Endothelial cell of umbilical vein (primary cell): ENCODE measurements at regions not wholly inside any gene's neighbourhood (a gene's known extent, or its start where the extent isn't known, plus 50 kb on each side); places are given as distances from the start of the nearest gene placed in this dataset.

Experiments used
- BruUV-seq: library from RNA; stranded (reverse); fragments of 400-500 nt; replicated peaks from 2 replicates; lab custom pipeline; 2021; lab: Mats Ljungman, UMichigan
- CTCF ChIA-PET: fragments of 300-600, 350-600 bp; sonication (Branson Sonifier 250); formaldehyde crosslinking; loops from one replicate; lab custom pipeline; 2021; ENCODE audit warnings: antibody characterized with exemption, inconsistent platforms; lab: Charles Lee
- POLR2A ChIA-PET: fragments of 300-600, 350-600 bp; sonication (Branson Sonifier 250); formaldehyde crosslinking; loops from one replicate; lab custom pipeline; 2021; ENCODE audit warnings: antibody characterized with exemption, inconsistent platforms; lab: Charles Lee
- DNase-seq: peaks from one replicate; pipeline ENCODE4 v3.0.0-alpha.2; 2011; ENCODE audit warnings: low read depth, low spot score
- FAIRE-seq: peaks from 2 replicates; lab custom pipeline; 2011; peaks lifted over from hg19 to GRCh38; lab: Jason Lieb, UNC
- H2AFZ ChIP-seq: 2 replicates; pipeline ENCODE4 v1.6.0; 2012; ENCODE audit warnings: low read depth, low read length, control low read depth, inconsistent platforms
- H3K27ac ChIP-seq: 2 replicates; pipeline ENCODE4 v1.5.1; 2011; ENCODE audit warnings: low read depth, mild to moderate bottlenecking, control low read depth, low read length, moderate library complexity; ENCODE audit not compliant: insufficient read depth
- H3K27me3 ChIP-seq, 2 experiments: 2 replicates each; pipeline versions ENCODE4 v1.6.0 to v1.6.1; 2011; ENCODE audit warnings: low read length in 2 of 2, mixed read lengths in 1 of 2; ENCODE audit not compliant: control insufficient read depth in 2 of 2, insufficient read depth in 2 of 2
- H3K36me3 ChIP-seq, 2 experiments: 2 replicates in 1 of 2; 3 replicates in 1 of 2; pipeline ENCODE4 v1.5.1; 2011; ENCODE audit warnings: low read length in 2 of 2, mild to moderate bottlenecking in 1 of 2, moderate library complexity in 1 of 2; ENCODE audit not compliant: control insufficient read depth in 2 of 2, insufficient read depth in 2 of 2; ENCODE audit errors: extremely low read depth in 1 of 2
- H3K4me1 ChIP-seq: 3 replicates; pipeline ENCODE4 v1.5.1; 2011; ENCODE audit warnings: mild to moderate bottlenecking, low read length; ENCODE audit not compliant: control insufficient read depth, insufficient read depth; ENCODE audit errors: extremely low read depth
- H3K4me2 ChIP-seq: 2 replicates; pipeline ENCODE4 v1.6.1; 2011; ENCODE audit warnings: low read length, control low read depth, mixed read lengths; ENCODE audit not compliant: insufficient read depth
- H3K4me3 ChIP-seq, 3 experiments: fragments of 200-600 bp in 1 of 3; sonication (generic), shearing (Covaris generic) in 1 of 3; replicated peaks in 1 of 3; 2 replicates each; pipeline ENCODE4 v1.5.1; 2011 to 2016; ENCODE audit warnings: control low read depth in 3 of 3, low read length in 3 of 3, mild to moderate bottlenecking in 2 of 3, inconsistent platforms in 1 of 3, low read depth in 1 of 3, moderate library complexity in 1 of 3; ENCODE audit not compliant: insufficient read depth in 1 of 3
- H3K79me2 ChIP-seq: 2 replicates; pipeline ENCODE4 v1.6.0; 2012; ENCODE audit warnings: low read length, inconsistent platforms; ENCODE audit not compliant: control insufficient read depth, insufficient read depth
- H3K9ac ChIP-seq: replicated peaks from 2 replicates; pipeline ENCODE3; 2011; ENCODE audit warnings: low read length, control low read depth; ENCODE audit not compliant: insufficient read depth; ENCODE audit errors: extremely low read depth
- H3K9me1 ChIP-seq: replicated peaks from 3 replicates; pipeline ENCODE4 v1.6.0; 2011; ENCODE audit warnings: mild to moderate bottlenecking, low read length; ENCODE audit not compliant: control insufficient read depth, insufficient read depth; ENCODE audit errors: extremely low read depth
- H3K9me3 ChIP-seq: replicated peaks from 2 replicates; pipeline ENCODE4 v1.5.1; 2012; ENCODE audit warnings: low read length, inconsistent platforms; ENCODE audit not compliant: control insufficient read depth, insufficient read depth
- H4K20me1 ChIP-seq: replicated peaks from 2 replicates; pipeline ENCODE3; 2011; ENCODE audit warnings: mild to moderate bottlenecking, low read length; ENCODE audit not compliant: control insufficient read depth, insufficient read depth; ENCODE audit errors: extremely low read depth
- EZH2 ChIP-seq: IDR thresholded peaks from 2 replicates; pipeline ENCODE4 v1.6.1; 2012; ENCODE audit warnings: borderline replicate concordance, low read depth, mild to moderate bottlenecking, moderate library complexity, low read length, inconsistent platforms; ENCODE audit not compliant: severe bottlenecking
- POLR2A ChIP-seq: IDR thresholded peaks from 2 replicates; pipeline ENCODE4 v1.6.1; 2012; ENCODE audit warnings: low read depth, mild to moderate bottlenecking, control low read depth, low read length
- POLR2AphosphoS5 ChIP-seq: IDR thresholded peaks from 2 replicates; pipeline ENCODE4 v1.6.1; 2012; ENCODE audit warnings: low read depth, mild to moderate bottlenecking, control low read depth, low read length, moderate library complexity; ENCODE audit not compliant: insufficient read depth
- dilution Hi-C: fragments of 300-500 bp; cut with MboI; formaldehyde crosslinking; loops from one replicate; pipeline ENCODE4 v1.15.0; 2019; ENCODE audit warnings: low sequenced_read_pairs; ENCODE audit not compliant: extremely low pct_ligation_motif_present
- intact Hi-C: fragments of 100-400 bp; cut with micrococcal nuclease; formaldehyde crosslinking; loops from one replicate; pipeline ENCODE4 v1.10.0; 2022
- TF ChIP-seq, protein P1 (sequence below): IDR thresholded peaks from 2 replicates; pipeline ENCODE4 v1.6.1; 2011; ENCODE audit not compliant: insufficient read depth, insufficient read length

DNA sequence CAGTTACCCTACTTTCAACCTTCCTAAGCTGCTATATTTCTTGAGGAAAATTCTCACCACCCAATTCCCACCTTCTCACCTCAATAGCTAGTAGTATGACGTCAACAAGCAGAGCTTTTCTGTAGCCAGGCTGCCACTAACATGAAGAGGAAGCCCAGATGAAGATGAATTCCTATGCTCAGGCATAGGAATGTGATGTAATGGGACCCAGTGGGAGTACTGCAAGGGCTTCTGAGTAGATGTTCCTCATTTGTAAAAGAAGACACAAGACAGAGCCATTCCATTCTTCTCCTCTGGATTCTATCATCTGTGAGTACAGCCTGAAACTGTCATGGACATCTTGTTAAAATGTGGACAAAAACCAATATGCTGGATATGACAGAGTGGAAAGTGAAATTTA lies 81.6 kb upstream of the KLF3 start:
- H3K9me3 ChIP-seq, result no peaks in the 10 kb centered on the region
- intact Hi-C loops, result no loop called here
- H3K9ac ChIP-seq, result no peak overlapping the region
- no peak for TF ChIP-seq POLR2AphosphoS5
- TF ChIP-seq, protein P1, sequence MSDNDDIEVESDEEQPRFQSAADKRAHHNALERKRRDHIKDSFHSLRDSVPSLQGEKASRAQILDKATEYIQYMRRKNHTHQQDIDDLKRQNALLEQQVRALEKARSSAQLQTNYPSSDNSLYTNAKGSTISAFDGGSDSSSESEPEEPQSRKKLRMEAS, result no peak
- ChIA-PET POLR2A (no interaction called here), CTCF (no interaction called here)
- BruUV-seq, result no TSS peak
- FAIRE-seq (no peak), DNase-seq (no peak)
- H3K4me1 ChIP-seq, result no peaks in the 10 kb centered on the region
- no peak overlapping the region for H2AFZ ChIP-seq
- peaks cover 0 to 2% of the 10 kb centered on the region in 2 experiments for H3K27me3 ChIP-seq
- no peaks in the 10 kb centered on the region for H3K9me1 ChIP-seq
- no peak overlapping the region for H3K27ac ChIP-seq
- H3K4me3 ChIP-seq, result no peak overlapping the region
- H3K36me3 ChIP-seq, result no peaks in the 10 kb centered on the region
- H4K20me1 ChIP-seq, result no peaks in the 10 kb centered on the region
- H3K4me2 ChIP-seq, result no peak overlapping the region
- no peaks in the 10 kb centered on the region for H3K79me2 ChIP-seq
- dilution Hi-C loops, result no loop called here

DNA sequence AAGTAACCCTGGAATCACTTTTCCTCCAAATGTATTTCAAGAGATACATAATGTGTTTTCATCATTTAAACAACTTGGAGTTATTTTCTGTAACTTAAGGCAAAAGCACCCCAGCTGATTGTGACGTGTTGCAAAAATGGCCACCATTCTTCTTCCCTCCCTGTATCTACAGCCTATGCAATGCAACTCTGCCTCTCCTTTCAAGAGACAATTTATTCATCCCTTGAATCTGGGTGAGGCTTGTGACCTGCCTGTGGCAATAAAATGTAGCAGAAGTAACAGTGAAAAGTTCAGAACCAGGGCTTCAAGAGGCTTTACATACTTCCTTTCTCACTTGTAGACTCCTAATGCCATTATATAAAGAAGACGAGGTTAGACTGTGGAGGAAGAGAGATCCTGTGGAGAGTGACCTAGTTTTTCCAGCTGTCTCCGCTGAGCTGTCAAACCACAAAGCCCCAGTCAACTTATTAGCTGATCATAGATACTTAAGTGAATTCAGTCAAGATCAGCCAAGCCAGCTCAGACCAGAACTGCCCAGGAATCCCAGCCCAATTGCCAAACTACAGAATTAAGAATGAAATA lies 81.0 kb upstream of the KLF3 start:
- no peak overlapping the region for H3K4me3 ChIP-seq
- CTCF ChIA-PET, result no interaction called here
- BruUV-seq, result no TSS peak
- H4K20me1 ChIP-seq, result no peaks in the 10 kb centered on the region
- H3K36me3 ChIP-seq, result no peaks in the 10 kb centered on the region
- no peak overlapping the region for H3K4me2 ChIP-seq
- H3K9me1 ChIP-seq, result no peaks in the 10 kb centered on the region
- peaks cover 0 to 2% of the 10 kb centered on the region in 2 experiments for H3K27me3 ChIP-seq
- DNase-seq (no peak), FAIRE-seq (no peak)
- H3K9me3 ChIP-seq, result no peaks in the 10 kb centered on the region
- H3K27ac ChIP-seq, result no peak overlapping the region
- TF ChIP-seq POLR2AphosphoS5, result no peak
- no peak for TF ChIP-seq POLR2A
- no peak for TF ChIP-seq EZH2
- POLR2A ChIA-PET, result no interaction called here
- H3K79me2 ChIP-seq, result no peaks in the 10 kb centered on the region
- H3K9ac ChIP-seq, result no peak overlapping the region
- H2AFZ ChIP-seq, result no peak overlapping the region
- intact Hi-C loops, result no loop called here
- dilution Hi-C loops, result no loop called here
- H3K4me1 ChIP-seq, result no peaks in the 10 kb centered on the region
